WERI-Rb-1 (cell line): ENCODE measurements at regions not wholly inside any gene's neighbourhood (a gene's known extent, or its start where the extent isn't known, plus 50 kb on each side); places are given as distances from the start of the nearest gene placed in this dataset.

Source experiments
- DNase-seq: peaks from one replicate; pipeline ENCODE4 v3.0.0-alpha.2; 2020
- H3K27ac ChIP-seq: fragments of 250-450 bp; sonication (Bioruptor Pico); 2 replicates; pipeline ENCODE4 v1.5.1; 2020; ENCODE audit warnings: mild to moderate bottlenecking, moderate library complexity
- H3K27me3 ChIP-seq: fragments of 250-450 bp; sonication (Bioruptor Pico); 2 replicates; pipeline ENCODE4 v1.5.1; 2021; ENCODE audit warnings: mild to moderate bottlenecking, low read depth, moderate library complexity; ENCODE audit not compliant: insufficient read depth, severe bottlenecking
- H3K36me3 ChIP-seq: fragments of 250-450 bp; sonication (Bioruptor Pico); 2 replicates; pipeline ENCODE4 v1.5.1; 2020; ENCODE audit warnings: mild to moderate bottlenecking, moderate library complexity
- H3K4me3 ChIP-seq: 2 replicates; pipeline ENCODE4 v1.5.1; 2011; ENCODE audit warnings: low read depth, mild to moderate bottlenecking, control low read depth, low read length
- H3K9me3 ChIP-seq: fragments of 250-450 bp; sonication (Bioruptor Pico); 2 replicates; pipeline ENCODE4 v1.5.1; 2021; ENCODE audit warnings: mild to moderate bottlenecking, moderate library complexity; ENCODE audit not compliant: severe bottlenecking
- TF ChIP-seq, protein P1 (sequence below): IDR thresholded peaks from 2 replicates; pipeline ENCODE4 v1.5.1; 2011; ENCODE audit warnings: low read depth, mild to moderate bottlenecking, control low read depth, inconsistent platforms, low read length

DNA sequence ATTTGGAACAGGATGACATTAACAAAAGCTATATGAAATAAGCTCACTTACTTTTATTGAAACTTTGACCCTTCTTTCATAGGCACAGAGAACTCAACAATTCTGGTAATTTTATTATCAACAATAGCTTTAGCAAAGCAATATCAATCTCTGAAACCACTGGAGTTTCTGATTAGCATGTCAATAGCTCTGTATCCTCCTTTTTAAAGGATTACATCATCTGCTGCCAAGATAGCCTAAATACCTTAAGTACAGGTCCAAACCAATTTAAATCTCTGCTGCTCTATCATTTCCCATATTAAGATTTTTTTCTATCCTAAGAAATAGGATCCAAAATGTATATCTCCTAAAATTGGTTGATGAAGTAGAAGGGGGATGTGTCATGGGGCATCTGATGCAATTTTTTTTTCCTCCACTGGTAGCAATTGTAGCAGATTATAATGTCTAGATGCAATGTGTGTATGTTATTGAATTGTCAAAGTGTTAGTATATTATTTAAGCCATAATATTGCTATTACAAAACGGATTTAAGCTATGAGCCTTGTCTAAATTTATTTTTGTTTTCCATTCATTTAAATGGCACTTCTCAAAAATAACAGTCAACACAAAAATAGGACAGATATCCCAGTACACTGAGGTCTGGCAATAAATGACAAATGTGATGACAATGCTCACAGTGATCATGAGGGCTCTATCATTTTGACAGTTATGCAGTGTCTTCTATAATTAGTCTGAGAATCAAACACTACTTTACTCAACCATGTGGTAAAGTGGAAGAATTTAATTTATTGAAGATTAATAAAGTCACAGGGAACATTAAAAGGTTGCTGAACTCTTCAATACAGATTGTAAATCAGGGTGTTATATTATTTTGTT is 328.4 kb downstream of the CDH7 start:
- no peak overlapping the region for H3K4me3 ChIP-seq
- H3K9me3 ChIP-seq: no peaks in the 10 kb centered on the region
- H3K27me3 ChIP-seq: no peaks in the 10 kb centered on the region
- no peak for DNase-seq
- no peak overlapping the region for H3K27ac ChIP-seq
- TF ChIP-seq, protein P1, sequence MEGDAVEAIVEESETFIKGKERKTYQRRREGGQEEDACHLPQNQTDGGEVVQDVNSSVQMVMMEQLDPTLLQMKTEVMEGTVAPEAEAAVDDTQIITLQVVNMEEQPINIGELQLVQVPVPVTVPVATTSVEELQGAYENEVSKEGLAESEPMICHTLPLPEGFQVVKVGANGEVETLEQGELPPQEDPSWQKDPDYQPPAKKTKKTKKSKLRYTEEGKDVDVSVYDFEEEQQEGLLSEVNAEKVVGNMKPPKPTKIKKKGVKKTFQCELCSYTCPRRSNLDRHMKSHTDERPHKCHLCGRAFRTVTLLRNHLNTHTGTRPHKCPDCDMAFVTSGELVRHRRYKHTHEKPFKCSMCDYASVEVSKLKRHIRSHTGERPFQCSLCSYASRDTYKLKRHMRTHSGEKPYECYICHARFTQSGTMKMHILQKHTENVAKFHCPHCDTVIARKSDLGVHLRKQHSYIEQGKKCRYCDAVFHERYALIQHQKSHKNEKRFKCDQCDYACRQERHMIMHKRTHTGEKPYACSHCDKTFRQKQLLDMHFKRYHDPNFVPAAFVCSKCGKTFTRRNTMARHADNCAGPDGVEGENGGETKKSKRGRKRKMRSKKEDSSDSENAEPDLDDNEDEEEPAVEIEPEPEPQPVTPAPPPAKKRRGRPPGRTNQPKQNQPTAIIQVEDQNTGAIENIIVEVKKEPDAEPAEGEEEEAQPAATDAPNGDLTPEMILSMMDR: no peak
- no peaks in the 10 kb centered on the region for H3K36me3 ChIP-seq

GRCh38 chr18:66077066-66077465 is 326.3 kb downstream of the CDH7 start:
- Histone ChIP-seq H3K27ac (no peak overlapping the region), H3K9me3 (no peaks in the 10 kb centered on the region), H3K27me3 (no peaks in the 10 kb centered on the region), H3K4me3 (no peak overlapping the region), H3K36me3 (no peaks in the 10 kb centered on the region)
- no peak for DNase-seq
- TF ChIP-seq, protein P1: no peak

DNA sequence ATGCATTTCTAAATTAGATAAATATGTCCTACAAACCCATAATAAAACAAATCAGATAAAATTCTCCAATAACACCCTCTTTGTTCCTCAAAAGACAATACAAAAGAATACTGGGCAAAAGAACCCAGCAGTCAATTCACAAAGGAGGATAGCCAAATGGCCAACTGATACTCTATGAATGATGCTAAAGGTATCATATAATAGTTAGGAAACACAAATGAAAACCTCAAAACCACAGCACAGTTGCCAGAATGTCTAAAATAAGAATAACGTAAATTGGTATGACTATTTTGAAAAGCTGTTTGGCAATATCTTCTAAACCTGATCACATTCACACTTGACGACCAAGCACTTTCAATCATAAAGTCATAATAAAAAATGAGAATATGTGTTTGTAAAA is 315.4 kb downstream of the CDH7 start:
- DNase-seq: no peak
- Histone ChIP-seq H3K4me3 (no peak overlapping the region), H3K9me3 (no peaks in the 10 kb centered on the region), H3K36me3 (no peaks in the 10 kb centered on the region), H3K27me3 (no peaks in the 10 kb centered on the region), H3K27ac (no peak overlapping the region)
- TF ChIP-seq, protein P1: no peak

- H3K27ac ChIP-seq: no peak overlapping the region
- TF ChIP-seq, protein P1: no peak
- H3K4me3 ChIP-seq: no peak overlapping the region
- H3K27me3 ChIP-seq: no peaks in the 10 kb centered on the region
- H3K36me3 ChIP-seq: no peaks in the 10 kb centered on the region
- no peak for DNase-seq
- H3K9me3 ChIP-seq: no peaks in the 10 kb centered on the region
These were observed 297.6 kb downstream of the CDH7 start for GRCh38 chr18:66048406-66048805.

GRCh38 chr18:66046032-66046602 is 295.3 kb downstream of the CDH7 start:
- Histone ChIP-seq H3K4me3 (no peak overlapping the region), H3K9me3 (no peaks in the 10 kb centered on the region), H3K27ac (no peak overlapping the region), H3K27me3 (no peaks in the 10 kb centered on the region), H3K36me3 (no peaks in the 10 kb centered on the region)
- DNase-seq: no peak
- TF ChIP-seq, protein P1: no peak
